Stimulated activated CD8-positive, alpha-beta memory T cell treated with anti-CD3 and anti-CD28 coated beads, Interleukin-4, amount 100 ng/mL, for 24 hours (primary cell): ENCODE measurements at regions not wholly inside any gene's neighbourhood (a gene's known extent, or its start where the extent isn't known, plus 50 kb on each side); places are given as distances from the start of the nearest gene placed in this dataset.
"Not testable (repeated sequence)": the region's sequence is repeated elsewhere in the genome, so short reads cannot be mapped to it uniquely, and the experiment has no call there.

Source experiments
- DNase-seq: peaks from one replicate; pipeline ENCODE4 v3.0.0-alpha.2; 2020; ENCODE audit warnings: low read depth

- DNase-seq, result no peak
Observed at GRCh38 chr3:67154429-67154828, 156.3 kb downstream of the KBTBD8 start.

GRCh38 chr3:67167481-67167880, 169.4 kb downstream of the KBTBD8 start:
- no peak for DNase-seq

DNA sequence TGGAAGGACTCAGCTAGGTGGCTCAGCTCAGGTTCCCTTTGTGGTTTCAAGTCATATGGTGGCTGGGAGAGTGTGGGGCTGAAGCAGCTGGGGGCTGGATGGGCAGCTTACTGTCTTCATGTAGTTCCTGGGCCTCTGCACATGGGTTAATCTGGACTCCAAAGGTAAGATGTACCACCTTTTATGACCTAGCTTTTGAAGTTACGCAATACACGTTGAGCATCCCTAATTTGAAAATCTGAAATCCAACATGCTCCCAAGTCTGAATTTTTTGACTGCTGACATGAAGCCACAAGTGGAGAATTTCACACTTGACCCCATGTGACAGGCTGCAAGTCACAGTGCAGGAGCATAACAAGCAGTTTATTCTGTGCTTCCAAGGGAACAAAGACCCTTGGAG, 173.7 kb downstream of the KBTBD8 start:
- DNase-seq, result no peak

- not testable (repeated sequence) for DNase-seq
Observed at GRCh38 chr3:67173130-67173529, 175.0 kb downstream of the KBTBD8 start.

DNA sequence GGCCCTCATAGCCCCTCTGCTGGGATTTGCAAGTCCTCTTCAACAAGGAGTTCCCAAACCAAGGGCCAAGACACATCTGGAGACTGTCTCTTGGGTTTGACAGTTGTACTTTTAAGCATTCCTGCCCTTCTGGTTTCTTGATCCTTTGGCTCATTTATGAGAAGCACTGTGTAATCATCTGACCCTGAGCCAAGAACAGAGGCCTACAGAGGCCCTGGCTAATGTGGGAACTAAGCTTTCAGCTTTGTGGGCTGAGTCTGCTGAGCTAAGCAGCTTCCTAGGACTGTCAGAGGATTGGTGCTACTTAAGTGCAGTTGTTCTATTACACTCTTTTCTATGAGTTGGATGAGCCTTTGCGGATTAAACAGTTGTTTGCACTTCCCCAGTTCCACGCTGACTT, 178.3 kb downstream of the KBTBD8 start:
- DNase-seq, result no peak

GRCh38 chr3:67192466-67192865, 194.4 kb downstream of the KBTBD8 start:
- DNase-seq, result no peak

GRCh38 chr3:67196677-67197076, 198.6 kb downstream of the KBTBD8 start:
- DNase-seq, result no peak

- no peak for DNase-seq
Observed at GRCh38 chr3:67198374-67198773, 200.3 kb downstream of the KBTBD8 start.

GRCh38 chr3:67200618-67201017, 202.5 kb downstream of the KBTBD8 start:
- no peak for DNase-seq

- no peak for DNase-seq
Observed at GRCh38 chr3:67201026-67201425, 202.9 kb downstream of the KBTBD8 start.

DNA sequence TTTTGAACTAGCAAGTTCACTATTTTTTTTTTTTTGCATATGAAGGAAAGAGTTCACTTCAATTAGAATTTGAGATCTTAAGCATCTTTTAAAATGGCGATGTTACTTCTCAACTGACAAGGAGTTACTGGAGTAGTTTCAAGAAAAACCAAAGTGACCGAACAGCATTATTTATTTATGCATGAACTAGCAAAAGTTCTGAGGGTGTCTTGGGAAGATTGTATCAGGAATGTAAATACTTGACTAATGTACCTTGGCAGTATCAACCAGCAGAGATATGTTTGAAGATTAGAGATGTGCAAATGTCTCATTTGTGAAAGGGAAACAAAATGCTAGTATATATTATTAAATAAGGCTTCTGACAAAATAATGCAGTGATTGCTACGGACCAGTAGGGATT, 203.9 kb downstream of the KBTBD8 start:
- DNase-seq, result no peak

DNA sequence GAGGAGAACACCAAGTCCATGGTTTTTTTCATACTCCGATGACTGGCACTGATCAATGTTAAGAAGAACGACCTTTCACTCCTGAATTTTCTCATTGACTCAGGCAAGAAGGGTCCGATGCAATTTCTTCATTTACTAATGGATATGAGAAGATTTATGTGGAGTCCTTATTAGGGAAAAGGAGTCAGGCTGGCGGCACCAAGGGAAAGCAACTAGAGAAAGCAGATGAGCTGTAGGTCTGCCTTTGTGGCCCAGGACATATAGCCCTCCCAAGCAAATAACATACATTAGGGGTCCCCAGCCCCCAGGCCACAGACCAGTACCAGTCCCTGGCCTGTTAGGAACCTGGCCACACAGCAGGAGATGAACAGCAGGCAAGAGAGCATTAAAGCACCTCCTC, 206.8 kb downstream of the KBTBD8 start:
- DNase-seq, result no peak

- no peak for DNase-seq
Observed at GRCh38 chr3:67215690-67216089, 217.6 kb downstream of the KBTBD8 start.

- no peak for DNase-seq
Observed at GRCh38 chr3:67227030-67227429, 228.9 kb downstream of the KBTBD8 start.

GRCh38 chr3:67228136-67228535, 230.0 kb downstream of the KBTBD8 start:
- DNase-seq, result no peak

GRCh38 chr3:67232642-67233041, 234.5 kb downstream of the KBTBD8 start:
- DNase-seq, result no peak

- DNase-seq, result no peak
Observed at GRCh38 chr3:67239353-67239752, 241.2 kb downstream of the KBTBD8 start.

- no peak for DNase-seq
Observed at GRCh38 chr3:67241084-67241483, 243.0 kb downstream of the KBTBD8 start.

DNA sequence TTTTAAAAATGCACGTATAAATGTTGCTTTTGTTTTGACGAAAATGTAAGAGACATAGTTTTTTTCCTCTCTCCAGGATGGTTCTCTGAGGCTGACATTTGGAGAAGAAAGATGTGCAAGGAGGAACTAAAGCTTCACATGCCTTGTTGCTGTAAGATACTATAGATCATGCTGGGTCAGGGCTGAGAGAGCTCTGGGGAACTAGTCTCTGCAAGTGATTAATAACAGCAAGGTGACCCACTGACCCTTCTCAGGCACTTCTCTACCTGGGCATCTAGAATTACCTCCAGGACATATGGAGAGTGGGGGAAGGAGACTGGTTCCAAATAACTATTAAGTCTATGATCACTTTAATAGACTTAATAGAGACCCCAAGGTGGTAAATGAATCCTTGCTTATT, 246.0 kb downstream of the KBTBD8 start:
- DNase-seq, result no peak

DNA sequence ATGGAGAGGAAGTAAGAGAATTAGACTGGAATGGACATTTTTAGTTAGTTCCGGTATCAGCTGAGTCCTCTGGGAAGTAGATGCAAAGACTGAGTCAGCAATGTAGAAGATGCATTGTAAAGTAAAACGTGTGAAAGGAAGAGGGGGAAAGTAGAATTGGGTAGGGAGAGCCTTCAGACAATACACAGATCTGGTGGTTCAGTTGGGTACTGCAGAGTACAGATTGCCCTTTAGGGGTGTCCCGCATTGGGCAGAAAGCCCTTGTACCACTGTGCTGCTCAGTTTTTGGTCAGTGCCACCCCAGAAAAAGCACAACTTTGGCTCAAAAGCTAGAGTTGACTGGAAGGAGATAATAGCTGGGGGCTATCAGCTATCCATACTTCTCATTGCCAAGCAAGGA, 247.4 kb downstream of the KBTBD8 start:
- no peak for DNase-seq

DNA sequence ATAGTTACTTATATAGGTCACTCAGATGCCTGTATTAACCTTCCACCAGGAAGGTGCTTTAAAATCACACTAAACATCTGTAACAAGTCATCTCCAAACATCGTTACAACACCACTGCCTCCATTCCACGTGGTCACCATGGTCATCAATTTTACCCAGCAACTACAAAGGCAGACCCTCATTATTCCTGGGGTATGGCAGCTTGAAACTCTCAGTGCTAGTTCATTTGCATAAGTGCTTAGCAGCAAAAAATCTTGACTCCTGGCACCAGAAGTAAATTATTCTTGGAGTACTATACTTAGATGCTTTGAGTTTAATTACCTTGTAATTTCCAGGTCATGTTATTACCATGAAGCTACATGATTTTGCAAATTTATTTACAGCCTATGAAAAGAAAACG, 250.6 kb downstream of the KBTBD8 start:
- no peak for DNase-seq

GRCh38 chr3:67252906-67253305, 254.8 kb downstream of the KBTBD8 start:
- DNase-seq, result not testable (repeated sequence)

DNA sequence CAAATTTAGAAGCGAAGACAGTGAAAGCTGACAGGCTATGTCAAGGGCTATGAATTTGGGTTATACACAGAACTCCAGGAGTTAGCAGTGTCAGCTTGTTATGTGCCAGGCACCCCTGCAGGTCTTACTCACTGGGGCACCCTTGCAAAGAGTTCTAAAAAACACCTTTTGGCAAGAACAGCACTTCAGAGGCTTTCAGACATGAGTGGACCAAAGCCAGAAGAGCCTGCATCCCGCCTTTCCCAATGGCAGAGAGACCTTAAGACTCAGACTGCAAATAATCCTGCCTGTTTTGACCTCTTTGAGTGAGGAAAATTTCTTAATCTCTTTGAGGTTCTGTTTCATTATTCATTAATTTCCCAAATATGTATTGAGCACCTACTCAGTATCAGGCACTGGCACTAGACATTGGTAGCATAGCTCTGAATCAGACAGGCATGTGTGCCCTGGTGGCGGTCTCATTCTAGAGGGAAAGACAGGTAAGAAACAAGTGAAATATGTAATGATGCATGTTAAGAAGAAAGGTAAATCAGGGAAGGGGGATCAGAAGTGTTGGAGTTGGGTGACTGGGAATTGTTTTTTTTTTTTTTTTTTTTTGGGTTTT, 280.0 kb downstream of the KBTBD8 start:
- DNase-seq, result no peak

GRCh38 chr3:67286586-67286985, 288.5 kb downstream of the KBTBD8 start:
- no peak for DNase-seq
